ENCODE measurements at regions not wholly inside any gene's neighbourhood (a gene's known extent, or its start where the extent isn't known, plus 50 kb on each side); places are given as distances from the start of the nearest gene placed in this dataset.

GRCh38 chr3:72248389-72248761, 463.4 kb upstream of the PROK2 start:
- H3K4me3 ChIP-seq (ENCODE audit: low read depth, low read length): no peak overlapping the region
- TF ChIP-seq CTCF (IDR thresholded peaks at IDR 0.05; ENCODE audit: low read depth, low read length, missing control alignments): no peak
- in situ Hi-C loops (cut with HindIII; ENCODE audit: low sequenced_read_pairs): no loop called here
- DNase-seq (ENCODE audit: low read depth): no peak

GRCh38 chr3:72247645-72248388, 462.9 kb upstream of the PROK2 start:
- H3K4me3 ChIP-seq (ENCODE audit: low read depth, low read length): no peak overlapping the region
- in situ Hi-C loops (cut with HindIII; ENCODE audit: low sequenced_read_pairs): no loop called here
- no peak for TF ChIP-seq CTCF (IDR thresholded peaks at IDR 0.05; ENCODE audit: low read depth, low read length, missing control alignments)
- no peak for DNase-seq (ENCODE audit: low read depth)

- in situ Hi-C loops (cut with HindIII; ENCODE audit: low sequenced_read_pairs): no loop called here
These were observed 462.2 kb upstream of the PROK2 start for GRCh38 chr3:72247126-72247525.

GRCh38 chr3:72246685-72247084, 461.7 kb upstream of the PROK2 start:
- no peak for TF ChIP-seq CTCF (IDR thresholded peaks at IDR 0.05; ENCODE audit: low read depth, low read length, missing control alignments)
- in situ Hi-C loops (cut with HindIII; ENCODE audit: low sequenced_read_pairs): no loop called here
- DNase-seq (ENCODE audit: low read depth): no peak
- no peak overlapping the region for H3K4me3 ChIP-seq (ENCODE audit: low read depth, low read length)

More at GRCh38 chr3:72247126-72247525, 462.2 kb upstream of the PROK2 start:
- no peak for DNase-seq (ENCODE audit: low read depth)
- TF ChIP-seq CTCF (IDR thresholded peaks at IDR 0.05; ENCODE audit: low read depth, low read length, missing control alignments): no peak
- H3K4me3 ChIP-seq (ENCODE audit: low read depth, low read length): no peak overlapping the region

GRCh38 chr3:72245183-72245811, 460.3 kb upstream of the PROK2 start:
- TF ChIP-seq CTCF (IDR thresholded peaks at IDR 0.05; ENCODE audit: low read depth, low read length, missing control alignments): no peak
- in situ Hi-C loops (cut with HindIII; ENCODE audit: low sequenced_read_pairs): no loop called here
- H3K4me3 ChIP-seq (ENCODE audit: low read depth, low read length): no peak overlapping the region
- no peak for DNase-seq (ENCODE audit: low read depth)

GRCh38 chr3:72244396-72244795, 459.4 kb upstream of the PROK2 start:
- no peak overlapping the region for H3K4me3 ChIP-seq (ENCODE audit: low read depth, low read length)
- TF ChIP-seq CTCF (IDR thresholded peaks at IDR 0.05; ENCODE audit: low read depth, low read length, missing control alignments): no peak
- no peak for DNase-seq (ENCODE audit: low read depth)
- in situ Hi-C loops (cut with HindIII; ENCODE audit: low sequenced_read_pairs): no loop called here
